ENCODE measurements at regions not wholly inside any gene's neighbourhood (a gene's known extent, or its start where the extent isn't known, plus 50 kb on each side); places are given as distances from the start of the nearest gene placed in this dataset.

DNA sequence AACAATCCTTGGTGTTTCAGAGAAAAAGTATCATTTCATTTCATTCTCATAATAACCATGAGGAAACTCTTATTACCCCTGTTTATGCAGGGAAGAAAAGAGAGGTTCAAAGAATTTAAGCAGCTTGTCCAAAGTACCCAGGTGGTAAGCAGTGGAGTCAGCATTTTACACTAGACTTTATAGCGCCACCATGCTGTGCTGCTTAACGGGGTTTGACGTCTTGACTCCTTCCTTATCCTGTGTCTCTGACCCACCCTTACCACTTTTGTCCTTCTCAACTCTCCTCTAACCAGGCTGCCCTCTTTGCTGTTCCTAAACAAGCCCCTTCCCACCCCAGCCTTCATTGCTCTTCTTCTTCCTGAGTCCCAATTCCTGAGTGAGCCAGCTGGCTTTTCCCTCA, 117.0 kb upstream of the AHR start:
- TF ChIP-seq, protein P1, sequence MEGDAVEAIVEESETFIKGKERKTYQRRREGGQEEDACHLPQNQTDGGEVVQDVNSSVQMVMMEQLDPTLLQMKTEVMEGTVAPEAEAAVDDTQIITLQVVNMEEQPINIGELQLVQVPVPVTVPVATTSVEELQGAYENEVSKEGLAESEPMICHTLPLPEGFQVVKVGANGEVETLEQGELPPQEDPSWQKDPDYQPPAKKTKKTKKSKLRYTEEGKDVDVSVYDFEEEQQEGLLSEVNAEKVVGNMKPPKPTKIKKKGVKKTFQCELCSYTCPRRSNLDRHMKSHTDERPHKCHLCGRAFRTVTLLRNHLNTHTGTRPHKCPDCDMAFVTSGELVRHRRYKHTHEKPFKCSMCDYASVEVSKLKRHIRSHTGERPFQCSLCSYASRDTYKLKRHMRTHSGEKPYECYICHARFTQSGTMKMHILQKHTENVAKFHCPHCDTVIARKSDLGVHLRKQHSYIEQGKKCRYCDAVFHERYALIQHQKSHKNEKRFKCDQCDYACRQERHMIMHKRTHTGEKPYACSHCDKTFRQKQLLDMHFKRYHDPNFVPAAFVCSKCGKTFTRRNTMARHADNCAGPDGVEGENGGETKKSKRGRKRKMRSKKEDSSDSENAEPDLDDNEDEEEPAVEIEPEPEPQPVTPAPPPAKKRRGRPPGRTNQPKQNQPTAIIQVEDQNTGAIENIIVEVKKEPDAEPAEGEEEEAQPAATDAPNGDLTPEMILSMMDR (IDR thresholded peaks at IDR 0.05; ENCODE audit: unreplicated experiment): no peak
- Mint-ChIP-seq H3K36me3 (no peaks in the 10 kb centered on the region), H3K4me3 (no peak overlapping the region), H3K27ac (no peak overlapping the region), H3K9me3 (no peaks in the 10 kb centered on the region), H3K4me1 (peaks cover 8% of the 10 kb centered on the region), H3K27me3 (ENCODE audit: low read depth) (no peaks in the 10 kb centered on the region)
- no peak for DNase-seq (ENCODE audit: low spot score in 2 of 2, unreplicated experiment in 2 of 2)

DNA sequence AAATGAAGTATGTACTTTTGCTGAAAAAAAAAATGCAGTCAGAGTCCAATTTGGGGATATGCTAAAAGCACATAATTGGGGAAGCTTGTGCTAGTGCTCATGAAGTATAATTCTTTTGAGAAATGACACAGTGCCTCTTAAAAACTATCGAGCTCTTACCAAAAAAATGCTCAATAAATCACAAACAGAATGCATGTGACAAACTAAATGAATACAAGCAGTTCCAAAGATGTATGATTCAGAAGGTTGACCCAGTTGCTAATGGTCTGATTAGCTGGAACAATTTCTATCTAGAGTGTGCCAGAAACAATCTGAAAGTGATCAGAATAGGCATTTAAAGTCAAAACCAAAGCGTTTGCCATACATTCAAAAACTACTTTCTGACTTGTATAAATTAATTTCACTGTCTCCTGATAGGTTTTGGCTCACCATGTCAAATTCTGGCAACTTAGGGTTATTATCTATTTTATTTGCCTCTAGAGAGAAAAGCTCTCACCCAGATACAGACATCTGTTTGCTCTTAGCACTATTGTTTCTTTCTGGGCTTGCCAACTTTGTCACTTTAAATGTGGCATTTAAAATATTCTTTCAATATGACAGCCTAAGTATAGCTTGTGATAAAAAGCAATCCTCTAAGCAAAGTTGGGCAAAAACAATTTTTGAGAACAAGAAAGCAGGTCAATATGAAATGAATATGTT, 114.7 kb upstream of the AHR start:
- H3K4me3 Mint-ChIP-seq: no peak overlapping the region

DNA sequence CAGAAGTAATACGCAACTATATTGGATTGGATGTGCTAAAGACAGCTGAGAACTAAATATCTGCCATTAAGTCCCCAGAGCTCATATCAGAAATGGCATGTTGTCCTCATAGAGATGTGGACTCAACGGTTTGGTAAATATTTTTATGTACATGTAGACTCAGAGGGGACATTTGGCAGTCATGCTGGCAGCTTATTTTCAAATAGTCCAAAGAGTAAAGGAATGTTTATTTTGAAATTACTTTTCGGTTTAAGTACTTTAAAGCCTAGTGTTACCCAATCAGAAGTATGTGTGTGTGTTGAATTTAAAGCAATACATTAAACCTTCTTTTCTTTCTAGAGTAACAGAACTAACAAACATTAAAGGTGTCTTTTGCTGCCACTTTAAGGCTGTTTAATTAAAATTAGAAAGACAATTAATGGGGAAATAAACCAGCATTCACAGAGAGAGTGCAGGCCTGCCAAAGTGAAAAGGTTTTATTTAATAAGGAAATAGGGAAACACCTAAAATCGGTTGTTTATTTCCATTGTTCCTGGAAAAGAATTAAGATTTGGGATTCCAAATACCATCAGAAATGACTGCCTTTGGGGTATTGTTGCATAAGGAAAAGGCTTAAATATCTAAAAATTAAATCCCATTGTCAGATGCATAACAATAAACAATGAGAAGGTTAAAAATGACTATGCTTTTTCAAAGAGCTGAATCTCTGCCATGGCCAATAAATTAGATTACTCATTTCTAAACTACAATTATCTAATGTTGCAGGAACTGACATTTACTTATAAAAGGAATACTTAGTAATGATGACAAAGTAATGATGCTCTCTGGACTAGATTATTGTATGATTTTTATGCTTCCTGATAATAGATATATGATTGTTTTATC, 113.4 kb upstream of the AHR start:
- Mint-ChIP-seq H3K36me3 (no peaks in the 10 kb centered on the region), H3K27me3 (ENCODE audit: low read depth) (no peaks in the 10 kb centered on the region), H3K4me3 (no peak overlapping the region), H3K27ac (no peak overlapping the region), H3K4me1 (peaks cover 8% of the 10 kb centered on the region), H3K9me3 (no peaks in the 10 kb centered on the region)
- no peak for DNase-seq (ENCODE audit: low spot score in 2 of 2, unreplicated experiment in 2 of 2)
- TF ChIP-seq, protein P1 (IDR thresholded peaks at IDR 0.05; ENCODE audit: unreplicated experiment): no peak

More for the DNA sequence above, 114.7 kb upstream of the AHR start:
- TF ChIP-seq, protein P1 (IDR thresholded peaks at IDR 0.05; ENCODE audit: unreplicated experiment): no peak
- no peak for DNase-seq (ENCODE audit: low spot score in 2 of 2, unreplicated experiment in 2 of 2)
- H3K4me1 Mint-ChIP-seq: peaks cover 8% of the 10 kb centered on the region
- no peaks in the 10 kb centered on the region for H3K27me3 Mint-ChIP-seq (ENCODE audit: low read depth)
- no peaks in the 10 kb centered on the region for H3K9me3 Mint-ChIP-seq
- no peaks in the 10 kb centered on the region for H3K36me3 Mint-ChIP-seq
- H3K27ac Mint-ChIP-seq: no peak overlapping the region

DNA sequence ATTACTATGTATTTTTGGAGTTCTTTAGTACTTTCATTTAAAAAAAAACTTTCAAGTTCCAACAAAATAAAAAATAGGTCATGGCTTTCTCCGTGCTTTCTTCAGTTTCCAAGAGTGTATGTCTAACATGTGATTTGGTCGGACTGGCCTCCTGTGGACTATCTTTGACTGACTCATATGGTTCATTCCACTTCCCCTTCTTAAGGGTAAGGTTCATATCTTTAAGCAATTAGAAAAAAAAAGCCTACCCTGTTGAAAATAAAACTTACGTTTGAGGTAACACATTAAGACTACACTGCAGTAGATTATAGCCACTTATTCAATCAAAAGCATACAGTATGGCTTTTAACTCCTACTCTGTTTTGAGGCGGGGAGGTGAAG, 112.8 kb upstream of the AHR start:
- Mint-ChIP-seq H3K27ac (no peak overlapping the region), H3K9me3 (no peaks in the 10 kb centered on the region)
- no peak for DNase-seq (ENCODE audit: low spot score in 2 of 2, unreplicated experiment in 2 of 2)

DNA sequence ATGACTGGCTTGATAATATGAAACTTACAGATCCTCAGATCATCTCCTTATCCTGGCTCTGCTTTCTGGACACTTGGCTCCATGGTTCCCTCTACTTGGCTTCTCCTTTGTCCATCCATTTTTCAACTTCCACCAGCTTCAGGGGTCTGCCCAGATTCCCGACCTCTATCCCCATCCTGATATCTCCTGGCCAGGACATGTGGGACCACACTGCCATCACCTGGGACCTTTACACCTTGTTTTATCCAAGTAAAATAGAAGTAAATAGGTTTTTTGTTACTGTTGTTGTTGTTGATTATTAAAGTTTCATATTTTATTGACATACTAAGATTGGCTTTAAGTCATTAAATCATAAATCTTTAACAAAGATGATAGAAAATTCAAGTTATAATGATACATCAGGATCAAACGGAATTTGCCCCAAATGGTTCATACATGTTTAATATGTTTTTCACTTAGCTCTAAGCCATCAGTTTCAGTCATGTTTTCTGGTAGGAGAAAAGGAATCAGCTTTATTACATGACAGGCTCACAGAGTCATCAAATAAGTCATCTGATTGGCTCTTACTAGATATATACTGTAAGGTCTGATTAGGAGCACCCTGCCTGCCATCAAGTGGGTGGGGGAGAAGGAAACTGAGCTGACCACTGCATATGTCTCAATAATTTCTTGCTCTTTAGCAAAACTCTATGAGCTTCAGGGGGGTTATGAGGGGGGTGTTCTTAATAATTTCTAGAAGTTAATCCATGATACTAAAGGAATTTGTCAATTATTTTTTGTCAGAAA, 111.5 kb upstream of the AHR start:
- Mint-ChIP-seq H3K27me3 (ENCODE audit: low read depth) (no peaks in the 10 kb centered on the region), H3K36me3 (no peaks in the 10 kb centered on the region), H3K4me3 (no peak overlapping the region), H3K4me1 (peaks cover 8% of the 10 kb centered on the region), H3K27ac (no peak overlapping the region), H3K9me3 (no peaks in the 10 kb centered on the region)
- TF ChIP-seq, protein P1 (IDR thresholded peaks at IDR 0.05; ENCODE audit: unreplicated experiment): no peak
- no peak for DNase-seq (ENCODE audit: low spot score in 2 of 2, unreplicated experiment in 2 of 2)

More for the DNA sequence above, 112.8 kb upstream of the AHR start:
- TF ChIP-seq, protein P1 (IDR thresholded peaks at IDR 0.05; ENCODE audit: unreplicated experiment): no peak
- H3K4me1 Mint-ChIP-seq: peaks cover 8% of the 10 kb centered on the region
- H3K27me3 Mint-ChIP-seq (ENCODE audit: low read depth): no peaks in the 10 kb centered on the region
- H3K36me3 Mint-ChIP-seq: no peaks in the 10 kb centered on the region
- H3K4me3 Mint-ChIP-seq: no peak overlapping the region
